ENCODE measurements at regions not wholly inside any gene's neighbourhood (a gene's known extent, or its start where the extent isn't known, plus 50 kb on each side); places are given as distances from the start of the nearest gene placed in this dataset.

- no peak for DNase-seq (ENCODE audit: low read depth)
Observed at GRCh38 chr10:3239920-3240894, 67.6 kb upstream of the PITRM1 start.

DNA sequence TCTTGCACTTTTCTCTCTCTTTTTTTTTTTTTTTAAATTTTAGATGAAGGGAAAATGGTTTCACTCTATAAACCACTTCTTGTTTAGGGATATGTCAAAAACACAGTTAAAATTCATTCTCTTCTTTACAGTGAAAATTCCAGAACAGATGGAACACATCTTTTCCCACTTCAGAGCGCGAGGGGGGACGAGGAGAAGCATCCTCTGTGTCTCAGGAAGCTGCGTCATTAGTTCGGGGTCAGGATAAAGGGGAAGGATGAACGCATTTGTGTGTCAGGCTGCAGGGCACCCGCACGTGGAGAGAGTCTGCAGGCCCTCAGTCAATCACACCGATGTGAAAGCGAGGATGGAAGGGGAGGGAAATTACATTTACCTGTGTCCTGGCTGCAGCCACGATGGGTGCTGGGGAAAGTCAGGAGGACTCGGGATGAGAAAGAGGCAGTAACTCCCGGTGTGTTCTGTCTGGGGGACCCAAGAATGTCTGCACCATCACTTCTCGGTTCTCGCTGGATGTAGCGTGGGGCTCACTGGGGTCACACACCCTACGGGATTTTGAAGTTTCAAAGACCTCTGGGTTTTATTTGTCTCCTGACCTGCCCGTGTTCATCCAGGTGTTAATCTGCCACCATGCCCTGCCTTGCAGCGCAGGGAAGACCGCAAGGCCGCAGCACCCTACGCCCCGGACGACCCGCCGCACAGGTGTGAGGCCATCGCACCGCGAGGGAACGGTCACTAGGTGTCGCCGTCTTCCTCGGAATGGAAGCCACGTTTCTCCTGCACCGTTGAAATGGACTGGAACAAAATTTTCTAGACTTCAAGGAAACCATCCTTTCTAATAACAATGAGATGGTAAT, 66.7 kb upstream of the PITRM1 start:
- DNase-seq (ENCODE audit: low read depth), result peak; percentile 74

- no peak for DNase-seq (ENCODE audit: low read depth)
Observed at GRCh38 chr10:3238115-3238871, 65.7 kb upstream of the PITRM1 start.

- DNase-seq (ENCODE audit: low read depth), result no peak
Observed at GRCh38 chr10:3237530-3237929, 64.9 kb upstream of the PITRM1 start.

- DNase-seq (ENCODE audit: low read depth), result no peak
Observed at GRCh38 chr10:3236644-3237404, 64.2 kb upstream of the PITRM1 start.

DNA sequence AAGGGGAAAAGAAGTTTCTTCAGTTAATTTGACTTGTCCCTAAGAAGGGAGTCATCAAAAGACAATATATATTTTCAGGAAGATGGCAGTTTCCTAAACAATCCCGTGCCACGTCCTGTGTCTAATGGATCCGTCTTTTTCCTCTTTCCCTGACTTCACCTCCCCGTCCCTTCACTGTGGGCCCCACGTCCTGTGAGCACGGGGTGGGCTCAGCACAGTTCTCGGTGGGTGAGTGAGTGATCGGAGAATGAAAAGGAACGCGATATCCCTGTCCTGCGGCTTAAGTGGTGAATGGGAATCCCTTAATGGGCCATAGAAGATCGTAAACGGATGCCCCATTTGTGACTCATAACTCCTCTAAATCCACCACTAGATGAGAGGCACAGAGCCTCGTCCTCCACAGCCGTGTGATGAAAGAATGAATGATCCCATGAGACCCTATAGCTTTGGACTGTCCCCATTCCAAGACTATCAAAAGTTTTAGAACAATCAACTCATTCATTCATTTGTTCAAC, 63.5 kb upstream of the PITRM1 start:
- peak; percentile 19 for DNase-seq (ENCODE audit: low read depth)

GRCh38 chr10:3235395-3235794, 62.8 kb upstream of the PITRM1 start:
- DNase-seq (ENCODE audit: low read depth), result no peak

DNA sequence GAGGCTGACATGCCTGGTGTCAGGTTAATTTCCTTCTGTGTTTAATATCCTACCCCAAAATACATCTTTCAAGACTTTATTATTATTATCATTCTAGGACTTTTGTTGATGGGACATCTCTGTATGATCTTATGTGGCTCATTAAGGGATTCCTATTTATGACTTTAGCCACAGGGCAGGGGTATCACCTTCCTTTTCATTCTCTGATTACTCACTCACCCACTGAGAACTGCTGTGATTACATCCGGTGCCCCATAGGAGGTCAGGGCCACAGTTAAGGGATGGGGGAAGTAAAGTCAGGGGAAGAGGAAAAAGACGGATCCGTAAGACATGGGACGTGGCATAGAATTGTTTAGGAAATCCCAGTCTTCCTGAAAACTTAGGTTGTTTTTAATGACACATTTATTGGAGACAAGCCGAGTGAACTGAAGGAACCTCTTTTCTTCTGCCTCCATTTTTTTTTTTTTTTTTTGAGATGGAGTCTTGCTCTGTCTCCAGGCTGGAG, 61.0 kb upstream of the PITRM1 start:
- no peak for DNase-seq (ENCODE audit: low read depth)

GRCh38 chr10:3231951-3232730, 59.6 kb upstream of the PITRM1 start:
- DNase-seq (ENCODE audit: low read depth), result no peak

DNA sequence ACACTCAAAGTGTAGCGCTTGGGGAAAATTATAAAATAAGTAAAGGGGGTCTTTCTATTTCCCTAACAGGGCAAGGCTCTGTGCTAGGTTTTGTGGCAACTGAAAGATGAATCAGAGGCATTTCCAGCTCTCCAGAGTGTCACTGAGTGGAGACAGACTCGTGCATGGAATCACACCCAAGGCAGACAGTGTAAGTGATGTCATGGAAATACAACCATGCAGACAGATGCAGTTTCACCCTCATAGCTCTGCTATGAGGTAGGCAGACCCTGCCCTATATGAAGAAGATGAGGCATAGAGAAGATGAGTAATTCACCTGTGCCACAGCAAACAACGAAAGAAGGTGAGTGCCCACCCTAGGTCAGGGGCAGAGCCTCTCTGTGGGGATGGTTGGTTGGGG, 57.2 kb upstream of the PITRM1 start:
- DNase-seq (ENCODE audit: low read depth), result no peak

- DNase-seq (ENCODE audit: low read depth), result no peak
Observed at GRCh38 chr10:3228629-3228945, 56.0 kb upstream of the PITRM1 start.

GRCh38 chr10:3226960-3227744, 54.6 kb upstream of the PITRM1 start:
- DNase-seq (ENCODE audit: low read depth), result peak; percentile 73

GRCh38 chr10:3225561-3225960, 53.0 kb upstream of the PITRM1 start:
- DNase-seq (ENCODE audit: low read depth), result no peak

DNA sequence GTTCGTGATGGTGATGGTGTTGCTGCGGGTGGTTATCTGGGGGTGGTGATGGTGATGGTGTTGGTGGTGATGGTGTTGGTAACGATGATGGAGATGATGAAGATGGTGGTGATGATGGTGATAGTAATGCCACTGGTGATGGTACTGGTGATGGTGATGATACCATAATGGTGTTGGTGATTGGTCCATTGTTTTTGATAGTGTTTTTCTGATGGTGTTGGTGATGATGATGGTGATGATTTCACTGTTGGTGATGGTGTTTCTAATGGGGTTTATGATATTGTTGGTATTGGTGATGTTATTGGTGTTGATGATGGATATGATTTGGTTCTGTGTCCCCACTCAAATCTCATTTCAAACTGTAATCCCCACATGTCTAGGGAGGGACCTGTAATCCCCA, 51.7 kb upstream of the PITRM1 start:
- no peak for DNase-seq (ENCODE audit: low read depth)

DNA sequence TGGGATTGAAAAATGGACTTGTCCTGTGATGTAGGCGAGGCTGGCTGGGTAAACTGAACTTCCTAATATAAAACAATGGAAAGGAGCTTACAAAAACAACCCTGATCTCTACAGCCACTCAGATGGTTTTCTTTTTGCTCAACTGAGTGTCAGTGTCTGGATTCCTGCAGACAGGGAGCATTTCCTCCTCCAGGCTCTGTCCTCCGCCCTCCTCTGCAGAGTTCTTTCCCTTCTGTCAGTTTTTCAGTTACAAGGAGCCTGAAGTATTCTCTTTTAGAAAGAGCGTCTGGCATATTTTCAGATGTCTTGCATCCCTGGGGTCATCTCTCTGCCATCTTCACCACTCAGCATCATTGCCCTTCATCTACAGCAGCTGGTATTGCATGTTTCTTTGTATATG, 50.0 kb upstream of the PITRM1 start:
- no peak for DNase-seq (ENCODE audit: low read depth)

Data from Daoy (cell line).